ENCODE measurements at regions not wholly inside any gene's neighbourhood (a gene's known extent, or its start where the extent isn't known, plus 50 kb on each side); places are given as distances from the start of the nearest gene placed in this dataset.
"Not testable (repeated sequence)": the region's sequence is repeated elsewhere in the genome, so short reads cannot be mapped to it uniquely, and the experiment has no call there.

- no peak for DNase-seq (ENCODE audit: low spot score)
Measured at GRCh38 chr10:131532291-131532690, 220.8 kb upstream of the TCERG1L start.

- DNase-seq (ENCODE audit: low spot score), result no peak
Measured at GRCh38 chr10:131532745-131533341, 221.3 kb upstream of the TCERG1L start.

GRCh38 chr10:131533846-131534526, 222.5 kb upstream of the TCERG1L start:
- no peak for DNase-seq (ENCODE audit: low spot score)

GRCh38 chr10:131534836-131535235, 223.3 kb upstream of the TCERG1L start:
- no peak for DNase-seq (ENCODE audit: low spot score)

- no peak for DNase-seq (ENCODE audit: low spot score)
Measured at GRCh38 chr10:131536676-131537075, 225.2 kb upstream of the TCERG1L start.

- no peak for DNase-seq (ENCODE audit: low spot score)
Measured at GRCh38 chr10:131537281-131537680, 225.8 kb upstream of the TCERG1L start.

GRCh38 chr10:131544495-131544894, 233.0 kb upstream of the TCERG1L start:
- DNase-seq (ENCODE audit: low spot score), result no peak

GRCh38 chr10:131546086-131546810, 234.7 kb upstream of the TCERG1L start:
- no peak for DNase-seq (ENCODE audit: low spot score)

GRCh38 chr10:131547129-131547799, 235.7 kb upstream of the TCERG1L start:
- no peak for DNase-seq (ENCODE audit: low spot score)

- no peak for DNase-seq (ENCODE audit: low spot score)
Measured at GRCh38 chr10:131548176-131548575, 236.7 kb upstream of the TCERG1L start.

GRCh38 chr10:131549116-131549515, 237.6 kb upstream of the TCERG1L start:
- DNase-seq (ENCODE audit: low spot score), result no peak

- DNase-seq (ENCODE audit: low spot score), result no peak
Measured at GRCh38 chr10:131553121-131553520, 241.6 kb upstream of the TCERG1L start.

- no peak for DNase-seq (ENCODE audit: low spot score)
Measured at GRCh38 chr10:131553581-131553980, 242.1 kb upstream of the TCERG1L start.

- DNase-seq (ENCODE audit: low spot score), result no peak
Measured at GRCh38 chr10:131554821-131555220, 243.3 kb upstream of the TCERG1L start.

GRCh38 chr10:131555406-131555805, 243.9 kb upstream of the TCERG1L start:
- DNase-seq (ENCODE audit: low spot score), result no peak

- no peak for DNase-seq (ENCODE audit: low spot score)
Measured at GRCh38 chr10:131556061-131556896, 244.8 kb upstream of the TCERG1L start.

GRCh38 chr10:131556897-131557495, 245.5 kb upstream of the TCERG1L start:
- no peak for DNase-seq (ENCODE audit: low spot score)

- DNase-seq (ENCODE audit: low spot score), result not testable (repeated sequence)
Measured at GRCh38 chr10:131557956-131558355, 246.4 kb upstream of the TCERG1L start.

GRCh38 chr10:131559450-131559911, 248.0 kb upstream of the TCERG1L start:
- no peak for DNase-seq (ENCODE audit: low spot score)

- DNase-seq (ENCODE audit: low spot score), result no peak
Measured at GRCh38 chr10:131560166-131560565, 248.6 kb upstream of the TCERG1L start.

GRCh38 chr10:131560706-131561355, 249.3 kb upstream of the TCERG1L start:
- no peak for DNase-seq (ENCODE audit: low spot score)

Data from iPS-NIHi11 (cell line).